Calu3 (cell line): ENCODE measurements at regions not wholly inside any gene's neighbourhood (a gene's known extent, or its start where the extent isn't known, plus 50 kb on each side); places are given as distances from the start of the nearest gene placed in this dataset.

Source experiments
- BruUV-seq: library from RNA; stranded (reverse); fragments of 400-500 nt; replicated peaks from 2 replicates; lab custom pipeline; 2021; lab: Mats Ljungman, UMichigan
- CTCF ChIA-PET: fragments of 300-600 bp; sonication (Branson Sonifier 250); formaldehyde crosslinking; loops from one replicate; lab custom pipeline; 2022; ENCODE audit warnings: antibody characterized with exemption; lab: Charles Lee
- DNase-seq: peaks from one replicate; pipeline ENCODE4 v3.0.0; 2022
- H3K27ac Mint-ChIP-seq: one replicate; pipeline ENCODE4 v1.8.0; 2022; ENCODE audit warnings: mixed read lengths; ENCODE audit not compliant: unreplicated experiment
- H3K27me3 Mint-ChIP-seq: one replicate; pipeline ENCODE4 v1.8.0; 2022; ENCODE audit warnings: mixed read lengths; ENCODE audit not compliant: unreplicated experiment
- H3K36me3 Mint-ChIP-seq: one replicate; pipeline ENCODE4 v1.8.0; 2022; ENCODE audit warnings: mild to moderate bottlenecking, moderate library complexity, mixed read lengths; ENCODE audit not compliant: insufficient read depth, unreplicated experiment
- H3K4me1 Mint-ChIP-seq: one replicate; pipeline ENCODE4 v1.8.0; 2022; ENCODE audit warnings: mild to moderate bottlenecking, low read depth, mixed read lengths; ENCODE audit not compliant: unreplicated experiment
- H3K4me3 Mint-ChIP-seq: one replicate; pipeline ENCODE4 v1.8.0; 2022; ENCODE audit warnings: mild to moderate bottlenecking, low read depth, moderate library complexity, mixed read lengths; ENCODE audit not compliant: unreplicated experiment
- H3K9me3 Mint-ChIP-seq: one replicate; pipeline ENCODE4 v1.8.0; 2022; ENCODE audit warnings: low read depth, mixed read lengths; ENCODE audit not compliant: unreplicated experiment
- CTCF ChIP-seq: fragments of 200-600 bp; IDR thresholded peaks from one replicate; pipeline ENCODE4 v1.8.0; 2022; ENCODE audit warnings: antibody characterized with exemption; ENCODE audit not compliant: unreplicated experiment
- intact Hi-C: fragments of 100-400 bp; cut with micrococcal nuclease; formaldehyde crosslinking; loops from one replicate; pipeline ENCODE4 v1.10.0; 2022; ENCODE audit not compliant: unreplicated experiment

- H3K4me3 Mint-ChIP-seq, result no peak overlapping the region
- peaks cover 1% of the 10 kb centered on the region for H3K9me3 Mint-ChIP-seq
- TF ChIP-seq CTCF, result no peak
- DNase-seq, result no peak
- no peaks in the 10 kb centered on the region for H3K4me1 Mint-ChIP-seq
- CTCF ChIA-PET, result no interaction called here
- BruUV-seq, result no TSS peak
- H3K27me3 Mint-ChIP-seq, result no peaks in the 10 kb centered on the region
- intact Hi-C loops, result no loop called here
- no peak overlapping the region for H3K27ac Mint-ChIP-seq
- H3K36me3 Mint-ChIP-seq, result no peaks in the 10 kb centered on the region
These were observed 392.5 kb upstream of the SASH1 start for GRCh38 chr6:147949981-147950622.

GRCh38 chr6:147950623-147950987, 392.0 kb upstream of the SASH1 start:
- no peaks in the 10 kb centered on the region for H3K36me3 Mint-ChIP-seq
- no peak for TF ChIP-seq CTCF
- no peaks in the 10 kb centered on the region for H3K9me3 Mint-ChIP-seq
- DNase-seq, result no peak
- no peak overlapping the region for H3K27ac Mint-ChIP-seq
- H3K27me3 Mint-ChIP-seq, result no peaks in the 10 kb centered on the region
- BruUV-seq, result no TSS peak
- intact Hi-C loops, result no loop called here
- H3K4me3 Mint-ChIP-seq, result no peak overlapping the region
- CTCF ChIA-PET, result no interaction called here
- no peaks in the 10 kb centered on the region for H3K4me1 Mint-ChIP-seq

- CTCF ChIA-PET, result interaction anchor here (0.6 kb wide), 1 partner anchor 514 kb away, joined by 3 read pairs; no protein-coding TSS in a partner anchor
- Mint-ChIP-seq H3K27ac (no peak overlapping the region), H3K4me1 (no peaks in the 10 kb centered on the region), H3K4me3 (no peak overlapping the region), H3K9me3 (no peaks in the 10 kb centered on the region), H3K27me3 (no peaks in the 10 kb centered on the region), H3K36me3 (no peaks in the 10 kb centered on the region)
- intact Hi-C loops, result no loop called here
- BruUV-seq, result no TSS peak
- DNase-seq, result no peak
- TF ChIP-seq CTCF, result no peak
These were observed 390.9 kb upstream of the SASH1 start for GRCh38 chr6:147951726-147952125.

GRCh38 chr6:147954938-147955337, 387.7 kb upstream of the SASH1 start:
- no peak for TF ChIP-seq CTCF
- no peaks in the 10 kb centered on the region for H3K9me3 Mint-ChIP-seq
- no peak overlapping the region for H3K27ac Mint-ChIP-seq
- no peak overlapping the region for H3K4me3 Mint-ChIP-seq
- intact Hi-C loops, result no loop called here
- H3K36me3 Mint-ChIP-seq, result no peaks in the 10 kb centered on the region
- H3K27me3 Mint-ChIP-seq, result no peaks in the 10 kb centered on the region
- no peaks in the 10 kb centered on the region for H3K4me1 Mint-ChIP-seq
- no TSS peak for BruUV-seq
- CTCF ChIA-PET, result no interaction called here
- no peak for DNase-seq
